NB4 (cell line): ENCODE measurements at regions not wholly inside any gene's neighbourhood (a gene's known extent, or its start where the extent isn't known, plus 50 kb on each side); places are given as distances from the start of the nearest gene placed in this dataset.
"Not testable (repeated sequence)": the region's sequence is repeated elsewhere in the genome, so short reads cannot be mapped to it uniquely, and the experiment has no call there.

Experiments used
- CTCF ChIP-seq: IDR thresholded peaks from one replicate; pipeline ENCODE4 v1.5.1; 2012; ENCODE audit warnings: low read depth, low read length
- MAX ChIP-seq: IDR thresholded peaks from 2 replicates; pipeline ENCODE4 v1.6.1; 2011; ENCODE audit warnings: low read depth, low read length

DNA sequence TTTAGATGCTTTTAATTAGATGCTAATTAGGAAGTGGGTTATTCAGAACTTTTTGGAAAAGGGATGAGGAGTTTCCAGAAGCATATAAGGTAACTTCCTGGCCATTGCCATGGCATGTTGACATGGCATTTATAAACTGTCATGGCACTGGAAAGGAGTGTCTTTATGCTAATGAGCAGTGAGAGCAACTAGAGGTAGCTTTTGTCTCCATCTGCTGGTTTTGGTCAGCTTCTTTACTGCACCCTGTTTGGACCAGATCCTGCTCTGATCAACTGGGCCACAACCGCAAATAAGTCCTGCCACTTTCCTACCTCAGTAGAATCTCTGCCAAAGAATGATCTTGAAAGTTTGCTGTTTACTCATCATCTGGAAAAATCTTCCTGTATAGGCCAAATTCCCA lies 193.6 kb downstream of the FAM72C start:
- TF ChIP-seq MAX, CTCF: not testable (repeated sequence)
